Activated T-cell treated with anti-CD3 and anti-CD28 coated beads, Interleukin-2, amount 50 U/mL, for 4 hours (primary cell): ENCODE measurements at regions not wholly inside any gene's neighbourhood (a gene's known extent, or its start where the extent isn't known, plus 50 kb on each side); places are given as distances from the start of the nearest gene placed in this dataset.
"Not testable (repeated sequence)": the region's sequence is repeated elsewhere in the genome, so short reads cannot be mapped to it uniquely, and the experiment has no call there.

ENCODE experiments used
- ATAC-seq, 2 donors: fragments of 200-7000 bp; cut with Tn5 transposase; one replicate each; pipeline ENCODE4 v1.10.0; 2021
- DNase-seq: peaks from one replicate; pipeline ENCODE4 v3.0.0-alpha.2; 2020
- H3K27me3 Mint-ChIP-seq: one replicate; pipeline ENCODE4 v1.8.0; 2021; ENCODE audit warnings: low read depth, mixed read lengths
- H3K36me3 Mint-ChIP-seq: one replicate; pipeline ENCODE4 v1.8.0; 2022; ENCODE audit warnings: mixed read lengths; ENCODE audit not compliant: insufficient read depth
- H3K4me1 Mint-ChIP-seq: one replicate; pipeline ENCODE4 v1.8.0; 2021; ENCODE audit warnings: low read depth, mixed read lengths
- H3K4me3 Mint-ChIP-seq: one replicate; pipeline ENCODE4 v1.8.0; 2021; ENCODE audit warnings: mild to moderate bottlenecking, moderate library complexity, mixed read lengths
- H3K9me3 Mint-ChIP-seq: one replicate; pipeline ENCODE4 v1.8.0; 2021; ENCODE audit warnings: mixed read lengths

DNA sequence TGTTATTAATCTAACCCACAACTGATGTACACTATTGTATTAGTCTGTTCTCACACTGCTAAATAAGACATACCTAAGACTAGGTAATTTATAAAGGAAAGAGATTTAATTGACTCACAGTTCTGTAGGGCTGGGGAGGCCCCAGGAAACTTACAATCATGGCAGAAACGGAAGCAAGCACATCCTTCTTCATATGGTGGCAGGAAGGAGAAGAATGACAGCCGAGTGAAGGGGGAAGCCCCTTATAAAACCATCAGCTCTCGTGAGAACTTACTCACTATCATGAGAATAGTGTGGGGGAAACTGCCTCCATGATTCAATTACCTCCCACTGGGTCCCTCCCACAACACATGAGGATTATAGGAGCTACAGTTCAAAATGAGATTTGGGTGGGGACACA, 210.3 kb upstream of the POU1F1 start:
- not testable (repeated sequence) for H3K4me3 Mint-ChIP-seq, H3K9me3 Mint-ChIP-seq, H3K36me3 Mint-ChIP-seq, H3K4me1 Mint-ChIP-seq, DNase-seq, H3K27me3 Mint-ChIP-seq
- ATAC-seq, result peak; percentile 35 to 55

- H3K27me3 Mint-ChIP-seq, result no peaks in the 10 kb centered on the region
- no peak overlapping the region for H3K4me3 Mint-ChIP-seq
- H3K9me3 Mint-ChIP-seq, result no peaks in the 10 kb centered on the region
- H3K4me1 Mint-ChIP-seq, result no peaks in the 10 kb centered on the region
- no peak for ATAC-seq
- no peaks in the 10 kb centered on the region for H3K36me3 Mint-ChIP-seq
- DNase-seq, result no peak
Measured at GRCh38 chr3:87486115-87486514, 209.7 kb upstream of the POU1F1 start.

DNA sequence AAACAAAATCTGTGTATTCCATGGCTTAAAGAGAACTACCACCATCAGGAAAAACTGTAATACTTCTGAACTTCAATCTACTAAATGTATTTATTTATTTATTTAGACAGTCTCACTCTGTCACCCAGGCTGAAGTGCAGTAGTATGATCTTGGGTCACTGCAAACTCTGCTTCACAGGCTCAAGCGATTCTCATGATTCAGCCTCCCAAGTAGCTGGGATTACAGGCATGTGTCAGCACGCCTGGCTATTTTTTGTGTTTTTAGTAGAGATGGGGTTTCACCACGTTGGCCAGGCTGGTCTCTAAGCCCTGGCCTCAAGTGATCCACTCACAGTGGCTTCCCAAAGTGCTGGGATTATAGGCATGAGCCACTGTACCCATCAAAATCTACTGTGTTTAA, 202.3 kb upstream of the POU1F1 start:
- no peaks in the 10 kb centered on the region for H3K27me3 Mint-ChIP-seq
- ATAC-seq (no peak), DNase-seq (no peak)
- H3K4me1 Mint-ChIP-seq, result no peaks in the 10 kb centered on the region
- peaks cover 1% of the 10 kb centered on the region for H3K9me3 Mint-ChIP-seq
- H3K36me3 Mint-ChIP-seq, result no peaks in the 10 kb centered on the region
- no peak overlapping the region for H3K4me3 Mint-ChIP-seq

DNA sequence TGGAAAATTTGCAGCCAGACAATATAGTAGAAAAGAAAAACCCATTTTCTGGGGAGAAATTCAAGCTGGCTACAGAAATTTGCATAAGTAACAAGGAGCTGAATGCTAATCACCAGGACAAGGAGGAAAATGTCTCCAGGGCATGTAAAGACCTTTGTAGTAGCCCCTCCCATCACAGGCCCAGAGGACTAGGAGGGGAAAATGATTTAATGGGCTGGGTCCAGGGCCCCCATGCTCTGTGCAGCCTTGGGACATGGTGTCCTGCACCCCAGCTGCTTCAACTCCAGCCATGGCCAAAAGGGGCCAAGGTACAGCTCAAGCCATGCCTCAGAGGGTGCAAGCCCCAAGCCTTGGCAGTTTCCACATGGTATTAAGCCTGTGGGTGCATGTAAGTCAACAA, 197.6 kb upstream of the POU1F1 start:
- Mint-ChIP-seq H3K27me3 (no peaks in the 10 kb centered on the region), H3K4me1 (no peaks in the 10 kb centered on the region), H3K9me3 (peaks cover 14% of the 10 kb centered on the region), H3K4me3 (no peak overlapping the region), H3K36me3 (no peaks in the 10 kb centered on the region)
- DNase-seq (no peak), ATAC-seq (no peak)

- ATAC-seq (no peak), DNase-seq (no peak)
- Mint-ChIP-seq H3K4me1 (no peaks in the 10 kb centered on the region), H3K9me3 (peaks cover 17% of the 10 kb centered on the region), H3K36me3 (no peaks in the 10 kb centered on the region), H3K27me3 (no peaks in the 10 kb centered on the region), H3K4me3 (no peak overlapping the region)
Measured at GRCh38 chr3:87468938-87469337, 192.6 kb upstream of the POU1F1 start.

DNA sequence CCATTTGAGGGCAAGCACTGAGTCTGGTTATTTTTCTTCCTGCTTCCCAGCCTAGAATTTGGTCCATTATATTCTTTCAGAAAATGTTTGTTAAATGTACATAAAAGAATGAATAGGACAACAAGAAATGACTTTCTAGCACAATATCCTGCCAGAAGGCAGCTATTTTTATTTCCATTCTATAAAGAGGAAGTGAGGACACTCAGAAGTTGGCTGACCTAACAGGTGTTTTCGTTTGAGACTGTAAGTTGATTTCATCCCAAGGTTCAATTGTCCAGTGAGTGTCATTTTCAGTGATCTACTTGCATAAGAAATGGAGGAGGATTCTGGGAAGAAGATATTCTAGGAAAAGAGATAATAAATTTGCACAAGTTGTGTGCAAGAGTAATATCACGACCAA, 191.9 kb upstream of the POU1F1 start:
- no peak overlapping the region for H3K4me3 Mint-ChIP-seq

GRCh38 chr3:87462228-87462627, 185.8 kb upstream of the POU1F1 start:
- Mint-ChIP-seq H3K4me3 (no peak overlapping the region), H3K36me3 (no peaks in the 10 kb centered on the region), H3K4me1 (no peaks in the 10 kb centered on the region), H3K27me3 (no peaks in the 10 kb centered on the region), H3K9me3 (peaks cover 3% of the 10 kb centered on the region)
- DNase-seq, result no peak
- no peak for ATAC-seq

More for the DNA sequence above, 191.9 kb upstream of the POU1F1 start:
- peaks cover 11% of the 10 kb centered on the region for H3K9me3 Mint-ChIP-seq
- no peaks in the 10 kb centered on the region for H3K4me1 Mint-ChIP-seq
- DNase-seq (no peak), ATAC-seq (no peak)
- H3K36me3 Mint-ChIP-seq, result no peaks in the 10 kb centered on the region
- H3K27me3 Mint-ChIP-seq, result no peaks in the 10 kb centered on the region

- ATAC-seq (no peak), DNase-seq (no peak)
- no peaks in the 10 kb centered on the region for H3K27me3 Mint-ChIP-seq
- H3K9me3 Mint-ChIP-seq, result peaks cover 3% of the 10 kb centered on the region
- H3K4me3 Mint-ChIP-seq, result no peak overlapping the region
- H3K36me3 Mint-ChIP-seq, result no peaks in the 10 kb centered on the region
- no peaks in the 10 kb centered on the region for H3K4me1 Mint-ChIP-seq
Measured at GRCh38 chr3:87461443-87461842, 185.1 kb upstream of the POU1F1 start.

DNA sequence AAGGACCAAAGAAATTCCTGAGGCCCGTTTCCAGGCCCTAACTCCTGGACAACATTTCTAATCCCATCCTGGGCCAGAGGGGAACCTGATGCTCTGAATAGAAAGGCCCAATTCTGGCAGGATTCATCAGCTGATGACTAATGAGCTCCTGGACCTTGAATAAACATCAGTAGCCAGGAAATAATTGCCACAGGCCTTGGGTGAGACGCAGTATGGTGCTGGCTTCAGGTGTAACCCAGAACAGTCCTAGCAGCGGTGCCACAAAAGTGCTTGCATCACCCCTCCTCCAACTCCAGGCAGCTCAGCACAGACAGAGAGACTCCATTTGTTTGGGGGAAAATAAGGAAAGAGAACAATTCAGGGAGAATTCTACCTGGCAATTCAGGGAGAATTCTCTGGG, 184.7 kb upstream of the POU1F1 start:
- H3K9me3 Mint-ChIP-seq, result peaks cover 3% of the 10 kb centered on the region
- H3K27me3 Mint-ChIP-seq, result no peaks in the 10 kb centered on the region
- ATAC-seq, result no peak
- no peaks in the 10 kb centered on the region for H3K36me3 Mint-ChIP-seq
- no peak overlapping the region for H3K4me3 Mint-ChIP-seq
- no peaks in the 10 kb centered on the region for H3K4me1 Mint-ChIP-seq
- no peak for DNase-seq

DNA sequence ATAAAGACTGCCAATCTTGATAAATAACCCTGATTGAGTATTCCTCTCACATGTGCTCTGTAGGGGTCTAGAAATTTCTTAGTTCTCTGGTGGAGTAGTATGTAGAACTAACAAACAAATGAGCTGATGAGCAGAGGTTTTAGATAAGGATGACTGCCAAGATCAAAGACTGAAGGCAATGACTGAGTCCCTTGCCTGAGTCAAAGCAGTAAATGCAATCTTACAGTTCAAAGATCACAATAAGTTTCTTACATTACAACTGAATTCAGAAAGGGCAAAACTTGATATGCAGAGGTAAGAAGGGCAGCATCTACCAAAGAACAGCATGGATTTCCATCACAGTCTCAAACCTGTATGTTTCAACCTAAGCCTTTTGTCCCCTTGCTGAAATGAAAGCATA, 172.2 kb upstream of the POU1F1 start:
- no peaks in the 10 kb centered on the region for H3K4me1 Mint-ChIP-seq
- H3K36me3 Mint-ChIP-seq, result no peaks in the 10 kb centered on the region
- ATAC-seq (no peak), DNase-seq (no peak)
- no peaks in the 10 kb centered on the region for H3K27me3 Mint-ChIP-seq
- no peak overlapping the region for H3K4me3 Mint-ChIP-seq
- H3K9me3 Mint-ChIP-seq, result peaks cover 13% of the 10 kb centered on the region

DNA sequence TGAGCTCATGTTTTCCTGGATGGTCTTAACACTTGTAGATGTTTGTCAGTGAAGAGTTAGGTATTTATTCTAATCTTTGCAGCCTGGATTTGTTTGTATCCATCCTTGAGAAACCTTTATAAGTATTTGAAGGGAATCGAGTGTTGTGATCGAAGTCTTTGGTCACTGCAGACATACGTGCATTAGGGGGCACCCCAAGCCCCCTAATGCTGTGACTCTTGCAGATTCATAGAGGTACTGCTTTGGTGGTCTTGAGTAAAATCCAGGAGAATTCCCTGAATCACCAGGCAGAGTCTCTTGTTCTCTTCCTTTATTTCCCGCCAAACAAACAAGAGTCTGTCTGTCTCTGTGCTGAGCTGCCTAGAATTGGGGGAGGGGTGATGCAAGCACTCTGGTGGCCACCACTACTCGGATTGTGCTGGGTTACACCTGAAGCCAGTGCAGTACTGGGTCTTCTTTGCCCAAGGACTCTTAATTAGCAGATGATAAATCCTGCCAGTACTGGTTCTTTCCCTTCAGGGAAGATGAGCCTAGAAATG, 170.5 kb upstream of the POU1F1 start:
- H3K36me3 Mint-ChIP-seq, result no peaks in the 10 kb centered on the region
- H3K27me3 Mint-ChIP-seq, result no peaks in the 10 kb centered on the region
- ATAC-seq (no peak), DNase-seq (no peak)
- H3K4me3 Mint-ChIP-seq, result no peak overlapping the region
- H3K4me1 Mint-ChIP-seq, result no peaks in the 10 kb centered on the region
- H3K9me3 Mint-ChIP-seq, result peaks cover 13% of the 10 kb centered on the region

DNA sequence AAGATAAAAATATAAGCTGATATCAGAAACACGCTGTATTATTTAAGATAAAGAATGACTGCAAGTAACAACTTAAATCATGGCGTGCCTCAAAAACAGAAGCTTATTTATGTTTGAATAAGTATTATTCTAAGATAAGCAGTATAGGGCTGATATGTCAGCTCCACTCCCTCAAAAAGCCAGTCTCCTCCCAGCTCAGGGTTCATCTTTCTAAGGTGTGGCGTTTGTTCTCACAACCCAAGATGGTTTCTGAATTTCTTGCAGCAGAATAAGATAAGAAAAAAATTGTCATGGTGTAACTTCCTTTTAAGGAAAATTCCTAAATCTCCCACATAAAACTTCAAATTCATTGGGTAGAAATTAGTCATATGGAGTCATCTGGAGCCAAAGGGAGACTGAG, 166.1 kb upstream of the POU1F1 start:
- no peaks in the 10 kb centered on the region for H3K36me3 Mint-ChIP-seq
- H3K4me3 Mint-ChIP-seq, result no peak overlapping the region
- H3K4me1 Mint-ChIP-seq, result no peaks in the 10 kb centered on the region
- ATAC-seq, result no peak
- no peak for DNase-seq
- no peaks in the 10 kb centered on the region for H3K27me3 Mint-ChIP-seq
- peaks cover 6% of the 10 kb centered on the region for H3K9me3 Mint-ChIP-seq

- Mint-ChIP-seq H3K27me3 (no peaks in the 10 kb centered on the region), H3K36me3 (no peaks in the 10 kb centered on the region), H3K4me1 (no peaks in the 10 kb centered on the region), H3K4me3 (no peak overlapping the region), H3K9me3 (no peaks in the 10 kb centered on the region)
- DNase-seq (no peak), ATAC-seq (peak; percentile 65 to 72)
Measured at GRCh38 chr3:87437765-87438164, 161.4 kb upstream of the POU1F1 start.

GRCh38 chr3:87436781-87437543, 160.6 kb upstream of the POU1F1 start:
- no peak for DNase-seq
- H3K36me3 Mint-ChIP-seq, result no peaks in the 10 kb centered on the region
- ATAC-seq, result no peak

GRCh38 chr3:87435926-87436620, 159.7 kb upstream of the POU1F1 start:
- peaks cover 3% of the 10 kb centered on the region for H3K27me3 Mint-ChIP-seq
- H3K9me3 Mint-ChIP-seq, result no peaks in the 10 kb centered on the region
- DNase-seq, result no peak
- no peaks in the 10 kb centered on the region for H3K36me3 Mint-ChIP-seq
- no peak for ATAC-seq
- no peaks in the 10 kb centered on the region for H3K4me1 Mint-ChIP-seq
- H3K4me3 Mint-ChIP-seq, result no peak overlapping the region

More at GRCh38 chr3:87436781-87437543, 160.6 kb upstream of the POU1F1 start:
- H3K27me3 Mint-ChIP-seq, result no peaks in the 10 kb centered on the region
- H3K4me1 Mint-ChIP-seq, result no peaks in the 10 kb centered on the region
- H3K9me3 Mint-ChIP-seq, result no peaks in the 10 kb centered on the region
- H3K4me3 Mint-ChIP-seq, result no peak overlapping the region
